NOMO-1 treated with dmso at 0.1 percent for 144 hours (cell line): ENCODE measurements at regions not wholly inside any gene's neighbourhood (a gene's known extent, or its start where the extent isn't known, plus 50 kb on each side); places are given as distances from the start of the nearest gene placed in this dataset.

ENCODE experiments used
- DNase-seq: peaks from one replicate; lab custom pipeline; 2025; ENCODE audit not compliant: unreplicated experiment; lab: John Stamatoyannopoulos, UW

- DNase-seq, result no peak
Measured at GRCh38 chr10:2953495-2953894, 113.9 kb upstream of the PFKP start.

DNA sequence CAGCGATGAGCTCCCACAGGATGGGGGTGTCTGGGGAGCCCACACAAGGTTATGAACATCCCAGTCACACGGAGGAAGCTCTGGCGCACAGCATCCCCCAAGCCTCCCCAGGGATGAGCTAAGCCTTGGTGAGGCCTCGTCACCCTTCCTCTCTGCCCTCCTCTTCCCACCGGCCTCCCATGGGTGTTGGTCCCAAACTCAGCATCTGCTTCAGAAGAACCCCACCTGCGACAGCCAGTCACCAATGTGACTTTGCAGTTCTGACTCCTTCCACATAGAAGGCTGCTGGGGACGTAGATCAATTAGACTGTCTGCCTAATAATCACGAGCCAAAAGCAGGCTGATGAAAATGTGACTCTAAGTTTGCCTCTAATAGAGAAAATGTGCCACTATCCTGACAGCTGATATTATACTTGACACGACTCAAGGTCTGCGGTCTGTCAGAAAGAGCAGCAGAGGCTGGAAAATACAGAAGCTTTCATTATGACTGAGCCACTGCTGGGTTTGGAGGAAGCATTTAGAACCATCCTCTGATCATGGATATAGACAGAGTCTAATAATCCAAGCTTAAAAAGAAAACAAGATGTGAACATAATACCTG lies 116.0 kb upstream of the PFKP start:
- no peak for DNase-seq

DNA sequence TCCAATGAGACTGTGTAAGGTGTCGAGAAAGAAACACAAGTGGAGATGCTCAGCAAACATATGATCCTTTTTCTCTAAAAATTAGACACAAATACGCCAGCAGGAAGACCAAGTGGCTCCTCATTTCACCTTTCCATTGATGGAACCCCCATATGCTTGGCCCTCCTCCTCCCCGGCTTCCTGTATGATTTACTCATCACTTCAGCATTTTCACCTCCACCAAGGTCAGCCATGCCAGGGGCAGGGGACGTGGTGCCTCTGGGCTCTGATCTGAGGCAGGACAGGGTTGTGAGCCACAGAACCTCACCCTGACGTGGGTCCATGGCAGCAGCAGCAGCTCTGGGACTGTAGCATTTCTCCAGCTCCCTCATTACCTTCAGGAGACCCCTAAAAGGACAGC lies 116.8 kb upstream of the PFKP start:
- DNase-seq, result no peak

GRCh38 chr10:2949948-2950354 lies 117.4 kb upstream of the PFKP start:
- DNase-seq, result no peak

DNA sequence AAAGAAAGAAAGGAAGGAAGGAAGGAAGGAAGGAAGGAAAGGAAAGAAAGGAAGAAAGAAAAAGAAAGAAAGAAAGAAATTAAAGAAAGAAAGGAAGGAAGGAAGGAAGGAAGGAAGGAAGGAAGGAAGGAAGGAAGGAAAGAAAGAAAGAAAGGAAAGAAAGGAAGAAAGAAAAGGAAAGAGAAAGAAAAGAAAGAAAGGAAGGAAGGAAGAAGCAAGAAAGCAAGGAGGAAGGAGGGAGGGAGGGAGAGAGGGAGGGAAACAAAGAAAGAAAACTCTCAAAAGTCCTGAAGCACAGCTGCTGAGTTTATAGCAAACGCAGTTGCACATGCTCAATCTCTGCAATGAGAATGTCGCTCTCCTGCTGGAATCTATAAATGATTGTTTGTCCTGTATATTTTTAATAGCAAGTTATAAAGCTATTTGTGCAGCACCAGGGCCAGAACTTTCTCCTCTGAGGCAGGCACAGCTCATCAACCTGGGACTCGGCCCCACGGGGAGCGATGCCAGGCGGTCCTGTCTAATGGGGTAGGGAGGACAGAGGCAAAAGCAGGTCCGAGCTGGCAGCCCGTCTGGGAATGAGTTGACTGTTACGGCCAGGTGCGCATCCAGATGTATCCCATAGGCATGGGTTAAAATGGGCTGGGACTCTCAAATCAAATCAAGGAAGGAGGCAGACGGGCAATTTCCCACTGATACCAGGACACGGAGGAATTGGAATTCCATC lies 118.0 kb upstream of the PFKP start:
- no peak for DNase-seq

GRCh38 chr10:2948127-2948854 lies 119.1 kb upstream of the PFKP start:
- DNase-seq, result no peak

DNA sequence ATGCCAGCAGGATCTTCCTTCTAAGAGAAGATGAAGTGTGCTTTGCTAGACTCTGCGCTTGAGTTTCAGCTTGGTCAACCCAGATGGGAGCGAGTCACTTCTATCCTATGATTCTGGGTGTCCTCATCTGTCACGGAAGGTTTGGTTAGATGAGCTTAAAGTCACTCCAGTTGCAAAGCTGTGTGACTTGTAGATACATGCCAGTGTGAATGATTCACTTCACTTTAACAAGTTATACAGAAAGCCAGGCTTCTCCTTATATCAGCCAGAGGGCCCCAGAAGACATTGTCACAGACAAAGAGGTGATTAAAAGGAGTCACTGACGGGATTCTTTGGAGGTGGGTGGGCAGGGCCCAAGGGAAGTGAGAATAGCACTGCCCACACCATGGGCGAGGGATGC lies 122.6 kb upstream of the PFKP start:
- no peak for DNase-seq

DNA sequence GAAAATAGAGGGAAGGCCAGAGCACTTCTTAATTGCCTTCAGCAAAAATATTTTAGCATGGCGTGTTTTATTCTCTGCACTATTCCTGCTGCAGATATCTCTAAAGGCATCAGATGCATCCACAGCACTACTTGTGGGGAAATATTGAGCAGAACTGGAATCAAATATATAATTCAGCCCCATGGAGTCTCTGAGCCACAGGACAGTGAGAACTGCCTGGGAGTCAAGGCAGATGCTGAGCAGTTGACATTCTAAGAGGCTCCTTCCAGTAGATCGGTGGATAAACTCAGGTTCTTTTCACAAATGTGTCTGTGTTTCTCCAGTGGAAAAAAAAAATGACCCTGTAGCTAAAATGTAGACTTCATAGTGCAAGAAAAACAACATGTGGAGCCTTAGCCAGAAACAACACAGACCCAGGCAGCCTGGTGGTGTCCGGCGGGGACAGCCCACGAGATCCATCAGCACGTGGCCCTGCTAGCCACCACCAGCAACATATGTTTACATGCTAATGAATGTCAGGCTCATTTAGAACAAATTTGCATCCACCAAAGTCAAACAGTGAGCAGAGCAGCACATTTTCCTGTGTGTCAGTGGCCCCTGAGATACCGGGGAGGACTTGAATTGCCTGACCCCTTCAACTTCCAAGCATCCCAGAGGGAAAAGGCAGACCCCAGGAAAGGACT lies 123.3 kb upstream of the PFKP start:
- no peak for DNase-seq

DNA sequence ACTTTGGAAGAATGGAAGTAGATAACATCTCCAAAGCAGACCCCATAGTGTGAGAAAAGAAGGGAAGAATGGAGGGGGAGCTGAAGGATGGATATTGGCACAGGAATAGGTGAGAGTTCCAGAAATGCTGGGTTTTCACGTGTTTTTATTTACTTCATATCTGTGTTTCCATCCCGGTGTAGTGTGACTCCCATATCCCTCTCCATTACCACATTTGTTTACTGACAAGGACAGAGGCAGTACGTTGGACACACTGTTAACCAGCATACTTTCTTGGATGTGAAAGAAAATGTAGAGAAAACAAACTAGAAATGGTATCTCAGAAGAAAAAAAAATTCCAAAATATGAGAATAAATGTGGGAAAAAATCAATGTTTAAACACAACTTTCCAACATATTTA lies 124.4 kb upstream of the PFKP start:
- no peak for DNase-seq

GRCh38 chr10:2938869-2939268 lies 128.5 kb upstream of the PFKP start:
- DNase-seq, result no peak

DNA sequence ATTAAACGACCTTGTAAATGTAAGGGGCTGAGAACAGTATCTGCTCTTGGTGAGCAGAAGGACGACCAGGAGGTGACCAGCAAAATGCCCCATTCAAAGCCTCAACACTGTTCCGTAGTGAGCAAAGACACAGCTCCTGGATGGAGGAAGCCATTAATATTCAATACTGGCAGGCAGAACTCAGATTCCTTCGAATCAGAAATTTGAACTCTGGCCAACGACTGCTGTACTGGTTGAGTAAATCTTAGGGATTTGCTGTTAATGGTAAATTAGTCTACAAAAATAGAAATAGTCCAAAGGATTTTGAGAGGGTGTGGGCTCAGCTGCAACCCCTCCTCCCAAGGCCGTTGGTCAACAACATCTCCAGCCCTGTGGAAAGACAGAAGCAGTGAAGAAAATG lies 130.5 kb upstream of the PFKP start:
- DNase-seq, result no peak

GRCh38 chr10:2935647-2936386 lies 131.5 kb upstream of the PFKP start:
- DNase-seq, result no peak

DNA sequence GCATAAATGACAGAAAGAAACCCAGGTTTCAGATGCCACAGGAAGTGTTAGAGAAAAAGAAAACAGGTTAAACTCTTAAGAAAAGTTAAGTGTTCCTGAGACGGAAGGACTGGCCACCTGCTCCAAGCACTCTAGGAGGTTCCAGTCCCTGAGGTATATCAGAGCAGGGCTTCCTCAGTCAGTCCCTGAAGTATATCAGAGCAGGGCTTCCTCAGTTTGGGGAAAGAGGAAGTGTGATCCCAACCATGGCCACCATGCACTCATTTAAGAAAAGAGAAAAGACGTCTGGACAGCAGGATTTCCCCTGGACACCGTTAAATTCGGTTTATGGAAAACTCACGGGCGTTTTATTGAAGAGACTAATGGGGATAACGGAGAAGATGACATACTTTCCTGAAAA lies 133.4 kb upstream of the PFKP start:
- DNase-seq, result no peak

DNA sequence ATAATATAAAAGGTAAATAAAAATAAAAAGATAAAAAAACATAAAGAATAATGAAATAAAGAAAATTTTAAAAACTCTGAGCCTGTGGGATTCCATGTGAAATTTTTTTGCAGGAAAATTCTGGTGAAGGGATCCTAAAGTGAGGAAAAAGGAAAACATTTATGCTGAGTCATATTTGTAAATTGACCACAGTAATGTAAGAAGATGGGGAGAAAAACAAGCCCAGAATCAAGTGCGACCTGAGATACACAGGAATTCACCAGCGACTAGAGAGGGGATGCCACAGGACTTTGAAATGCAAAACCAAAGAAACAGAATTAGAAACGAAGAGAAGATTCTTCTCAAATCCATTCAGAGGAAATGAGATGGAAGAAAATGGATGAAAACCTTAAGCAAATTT lies 133.8 kb upstream of the PFKP start:
- no peak for DNase-seq

GRCh38 chr10:2933071-2933470 lies 134.3 kb upstream of the PFKP start:
- DNase-seq, result no peak

GRCh38 chr10:2929480-2930258 lies 137.7 kb upstream of the PFKP start:
- DNase-seq, result no peak

DNA sequence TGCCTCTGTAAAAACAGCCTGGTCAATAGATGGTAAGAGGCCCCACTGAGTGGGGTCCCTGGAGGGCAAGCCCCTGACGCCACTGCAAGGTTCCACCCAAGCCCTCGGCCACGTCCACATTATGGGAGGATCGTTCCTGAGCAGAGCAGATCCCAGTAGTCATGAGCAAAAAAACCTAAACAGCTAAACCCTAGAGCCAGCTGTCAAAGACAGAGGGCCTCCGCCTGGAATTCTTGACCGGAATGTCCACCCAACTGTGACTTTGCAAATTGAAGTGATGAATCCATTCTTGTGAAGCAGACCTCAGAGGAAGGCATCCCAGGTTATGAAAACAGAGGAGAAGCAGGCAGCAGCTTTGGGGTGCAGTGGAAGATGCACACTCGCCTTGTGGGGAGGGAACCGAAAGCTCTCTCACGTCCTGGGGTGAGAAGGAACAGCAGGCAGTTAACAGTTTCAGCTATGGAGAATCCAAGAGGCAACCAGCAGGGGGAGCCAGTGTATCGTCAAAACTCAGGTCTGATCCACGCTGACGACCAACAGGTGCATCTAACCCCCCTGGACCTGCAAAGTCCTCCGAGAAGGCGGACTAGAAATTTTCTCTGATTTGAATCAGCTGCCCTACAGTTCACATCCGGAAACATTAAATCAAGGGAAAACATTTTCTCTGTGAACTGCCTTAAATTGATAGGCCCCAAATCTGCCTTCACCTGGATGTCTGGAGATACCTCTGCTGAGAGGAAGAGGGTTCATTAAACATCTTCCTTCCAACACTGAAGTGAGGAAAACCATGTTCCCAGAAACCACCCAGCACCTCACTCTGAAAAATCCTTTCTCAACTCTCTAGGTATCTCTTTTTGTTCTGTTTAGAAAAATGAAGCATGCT lies 139.1 kb upstream of the PFKP start:
- DNase-seq, result peak; percentile 42

DNA sequence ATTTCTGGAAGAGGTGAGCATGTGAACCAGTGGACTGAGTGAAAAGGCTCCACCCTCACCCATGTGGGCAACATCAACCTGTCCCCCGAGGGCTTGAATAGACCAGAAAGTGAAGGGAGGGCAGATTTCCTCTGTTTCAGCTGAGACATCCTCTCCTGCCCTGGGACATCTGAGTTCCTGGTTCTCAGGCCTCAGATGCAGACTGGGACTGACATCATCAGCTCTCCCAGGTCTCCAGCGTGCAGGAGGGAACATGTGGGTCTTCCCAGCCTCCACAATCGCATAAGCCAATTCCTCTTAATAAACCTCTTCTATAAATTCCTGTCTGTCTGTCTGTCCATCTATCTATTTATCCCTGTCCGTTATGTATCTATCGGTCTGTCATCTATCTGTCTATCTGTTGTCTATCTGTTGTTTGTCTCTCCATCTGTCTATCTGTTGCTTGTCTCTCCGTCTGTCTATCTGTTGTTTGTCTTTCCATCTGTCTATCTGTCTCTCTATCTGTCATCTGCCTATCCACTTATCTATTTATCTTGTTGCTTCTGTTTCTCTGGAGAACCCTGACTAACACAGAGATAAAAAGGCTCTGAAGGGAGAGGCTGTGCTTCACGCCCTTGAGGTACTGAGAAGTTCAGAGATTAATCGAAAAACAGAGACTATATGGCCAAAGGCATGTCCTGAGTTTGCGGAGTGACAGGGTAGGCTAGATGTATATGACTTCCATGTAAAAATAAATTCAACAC lies 140.3 kb upstream of the PFKP start:
- DNase-seq, result no peak

DNA sequence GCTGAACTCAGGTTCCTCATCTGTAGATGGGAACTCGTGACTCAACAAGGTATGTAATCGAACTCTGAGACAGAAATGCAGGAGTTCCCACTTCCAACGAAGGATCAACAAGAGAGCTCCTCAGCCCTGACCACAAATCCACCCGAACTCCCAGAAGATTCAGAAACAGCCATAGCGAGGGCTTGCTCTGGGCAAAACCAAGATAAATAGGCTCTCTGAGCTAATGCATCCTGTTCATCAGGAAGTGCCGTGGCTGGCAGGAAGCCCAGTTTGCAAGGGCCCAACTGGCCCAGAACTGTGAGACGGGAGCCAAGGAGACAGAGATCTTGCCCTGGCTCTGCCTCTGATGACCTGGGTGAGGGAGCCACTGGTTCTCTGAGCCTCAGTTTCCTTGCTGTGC lies 141.7 kb upstream of the PFKP start:
- no peak for DNase-seq
